ENCODE measurements at regions not wholly inside any gene's neighbourhood (a gene's known extent, or its start where the extent isn't known, plus 50 kb on each side); places are given as distances from the start of the nearest gene placed in this dataset.

GRCh38 chr15:81507831-81508230 is 133.8 kb upstream of the TMC3 start:
- DNase-seq = no peak

GRCh38 chr15:81506936-81507335 is 132.9 kb upstream of the TMC3 start:
- DNase-seq = no peak

- DNase-seq = no peak
Observed at GRCh38 chr15:81506071-81506470, 132.1 kb upstream of the TMC3 start.

GRCh38 chr15:81504170-81504905 is 130.3 kb upstream of the TMC3 start:
- DNase-seq = no peak

GRCh38 chr15:81502439-81502838 is 128.4 kb upstream of the TMC3 start:
- DNase-seq = no peak

GRCh38 chr15:81500081-81500480 is 126.1 kb upstream of the TMC3 start:
- DNase-seq = no peak

- DNase-seq = no peak
Observed at GRCh38 chr15:81498294-81498693, 124.3 kb upstream of the TMC3 start.

- DNase-seq = no peak
Observed at GRCh38 chr15:81497238-81497637, 123.2 kb upstream of the TMC3 start.

DNA sequence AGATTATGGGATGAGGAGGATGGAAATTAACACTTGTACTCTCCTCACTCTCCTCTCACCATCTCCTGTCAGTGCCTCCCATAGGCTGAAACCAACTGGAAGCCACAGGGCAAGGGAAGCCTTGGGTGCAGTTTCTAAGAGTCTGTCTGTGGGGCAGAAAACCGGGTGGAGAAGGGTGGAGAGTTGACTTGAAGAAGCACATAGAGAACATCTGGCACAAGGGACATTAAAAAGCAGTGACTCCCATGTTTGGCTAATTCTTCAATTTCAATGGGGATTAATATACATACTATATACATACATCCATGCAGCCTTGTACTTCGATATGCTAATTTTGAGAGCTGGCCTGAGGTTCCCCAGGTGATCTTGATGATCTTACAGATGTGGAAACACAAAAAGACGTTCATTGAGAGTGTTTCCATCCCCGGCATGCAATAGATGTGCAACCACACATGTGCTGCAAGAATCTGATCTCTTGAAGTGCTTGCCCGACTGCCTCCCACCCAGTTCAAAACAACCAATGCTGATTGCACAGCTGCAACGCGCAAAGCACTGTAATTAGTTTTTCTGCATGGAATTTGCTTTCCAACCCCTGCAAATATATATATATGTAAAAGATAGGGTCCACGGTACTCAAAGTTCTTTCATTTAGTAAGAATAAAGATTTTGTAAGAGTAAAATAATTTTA is 121.9 kb upstream of the TMC3 start:
- DNase-seq = no peak

- DNase-seq = no peak
Observed at GRCh38 chr15:81492969-81493645, 119.1 kb upstream of the TMC3 start.

DNA sequence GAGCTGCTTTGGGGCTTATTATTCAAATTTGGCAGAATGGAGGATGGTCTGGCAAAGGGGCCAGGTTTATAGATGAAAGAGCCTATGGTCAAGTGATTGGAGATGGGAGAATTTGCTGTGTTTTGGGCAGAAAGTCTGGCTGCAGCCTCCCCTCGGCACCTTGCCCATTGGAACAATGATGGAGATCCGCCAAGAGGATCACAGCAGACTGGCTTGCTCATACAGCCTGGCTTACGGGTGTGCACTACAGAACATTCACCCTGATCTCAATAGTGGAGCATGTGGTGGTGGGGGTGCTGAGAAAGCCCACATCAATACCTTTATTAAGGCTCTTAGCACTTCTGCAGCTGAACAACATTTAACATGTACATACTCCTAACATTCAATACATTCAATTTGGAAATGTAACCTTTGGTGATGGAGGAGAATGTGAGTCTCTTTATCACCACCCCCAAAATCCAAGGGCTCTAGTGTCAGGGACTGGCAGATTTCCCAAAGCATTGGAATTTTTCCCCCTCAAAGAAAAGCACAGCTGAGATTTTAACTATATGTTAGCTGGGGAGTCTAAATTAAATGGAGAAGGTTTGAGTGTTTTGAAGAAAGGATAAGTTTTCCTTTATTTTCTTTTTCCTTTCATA is 118.4 kb upstream of the TMC3 start:
- no peak for DNase-seq

DNA sequence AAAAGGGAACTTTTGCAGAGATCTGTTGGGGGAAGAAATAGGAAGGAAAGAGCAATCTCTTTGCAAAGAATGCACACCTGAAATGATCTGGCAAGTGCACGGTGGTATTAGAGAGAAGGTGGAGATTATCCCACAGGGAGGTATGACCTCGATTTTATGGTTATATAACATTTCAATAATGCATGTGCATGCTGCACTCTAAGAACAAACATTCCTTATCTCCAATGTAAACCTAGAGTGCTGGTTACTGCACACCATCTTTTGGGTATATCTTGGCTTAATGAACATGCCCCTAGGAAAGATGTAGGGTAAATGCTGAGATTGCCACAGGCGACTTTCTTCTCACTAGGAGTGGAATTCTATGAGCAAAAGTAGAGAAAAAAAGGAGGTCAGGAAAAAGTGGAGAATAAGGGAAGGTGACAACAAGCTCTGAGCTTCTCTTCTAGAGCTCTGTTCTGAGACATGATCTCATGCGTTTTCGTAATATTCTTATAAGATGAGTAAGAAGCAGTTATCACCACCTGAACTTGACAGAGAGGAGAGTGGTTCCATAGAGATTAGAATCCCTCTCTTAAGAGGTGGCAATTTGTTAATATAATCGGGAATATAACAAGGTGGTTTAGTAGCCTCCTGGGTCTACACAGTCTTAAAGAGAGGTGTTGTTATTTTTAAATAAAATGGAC is 117.5 kb upstream of the TMC3 start:
- no peak for DNase-seq

DNA sequence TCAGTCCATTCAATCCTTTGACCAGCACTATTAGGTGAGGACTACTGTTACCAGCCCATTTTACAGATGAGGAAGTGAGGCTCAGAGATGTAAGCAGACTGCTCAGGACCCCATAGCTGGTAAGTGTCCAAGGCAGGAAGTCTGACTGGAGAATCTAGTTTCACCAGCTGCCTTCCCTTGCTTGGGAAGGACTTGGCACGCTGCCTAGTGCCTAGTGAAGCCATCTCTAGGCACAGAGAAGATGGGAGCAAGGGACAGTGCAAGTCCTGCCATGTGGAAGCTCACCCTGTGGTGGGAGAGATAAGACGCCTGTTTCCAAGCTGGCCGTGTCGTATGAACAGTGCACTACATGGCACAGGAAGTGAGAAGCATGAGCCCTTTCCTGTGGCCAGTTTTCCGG is 111.8 kb upstream of the TMC3 start:
- no peak for DNase-seq

DNA sequence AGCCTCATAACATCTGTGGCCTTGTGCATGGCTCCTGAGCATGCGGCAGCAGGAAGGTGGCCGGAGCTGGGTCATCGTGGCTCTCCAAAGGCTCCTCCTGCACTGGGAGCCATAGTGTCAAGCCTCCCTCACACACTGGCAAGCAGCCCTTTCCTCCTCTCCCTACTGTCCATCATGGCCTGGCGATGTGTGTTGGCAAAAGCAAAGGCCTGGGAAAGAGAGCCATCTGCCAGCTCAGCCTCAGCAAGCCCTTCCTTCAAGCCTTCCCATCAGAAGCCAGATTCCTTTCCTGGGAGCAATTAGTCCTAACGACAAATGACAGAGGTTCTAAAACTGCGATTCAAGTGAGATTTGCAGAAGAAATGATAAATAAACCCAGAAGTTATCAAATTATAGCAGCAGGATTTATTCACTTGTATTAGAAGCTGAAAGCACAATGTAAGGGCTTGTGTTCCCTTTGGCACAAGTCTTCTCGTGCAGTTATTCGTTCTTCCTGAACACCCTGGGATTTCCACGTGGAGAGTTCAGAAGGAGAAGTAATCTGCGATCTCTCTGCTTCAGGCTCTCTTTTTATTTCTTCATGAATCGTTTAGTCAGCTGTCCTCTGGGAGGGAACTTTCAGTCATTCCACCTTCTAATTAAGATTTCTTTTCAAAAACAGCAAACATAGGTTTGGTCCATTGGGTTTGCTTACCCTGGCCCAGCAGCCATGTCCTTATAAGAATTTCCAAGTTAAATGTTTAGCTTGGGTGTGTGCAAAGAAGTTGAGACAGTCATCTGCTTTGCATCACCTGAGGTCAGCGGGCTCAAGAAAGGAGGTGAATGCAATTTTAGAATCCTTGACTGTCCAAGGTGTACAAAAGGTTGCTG is 110.3 kb upstream of the TMC3 start:
- no peak for DNase-seq

- DNase-seq = no peak
Observed at GRCh38 chr15:81483496-81483895, 109.5 kb upstream of the TMC3 start.

GRCh38 chr15:81481346-81481745 is 107.3 kb upstream of the TMC3 start:
- no peak for DNase-seq

DNA sequence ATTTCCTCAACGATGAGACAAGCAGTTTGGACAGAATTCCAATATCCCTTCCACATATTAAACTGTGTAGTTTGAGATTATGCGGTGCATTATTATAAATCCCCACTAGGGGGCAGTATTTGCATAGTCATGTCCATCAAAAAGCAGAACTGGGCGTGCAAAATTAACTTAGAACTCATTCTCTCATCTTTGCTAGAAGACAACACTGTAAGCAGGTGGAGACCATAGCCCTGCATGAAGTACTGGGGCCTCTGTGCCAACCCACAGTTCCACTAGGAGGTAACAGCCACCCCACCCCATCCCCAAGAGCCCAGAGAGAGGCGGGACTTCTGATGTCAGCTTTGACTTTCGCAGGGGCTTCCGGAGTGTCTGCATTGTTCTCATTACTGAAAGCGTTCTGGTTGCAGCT is 106.6 kb upstream of the TMC3 start:
- DNase-seq = peak; percentile 2

- no peak for DNase-seq
Observed at GRCh38 chr15:81478354-81478753, 104.3 kb upstream of the TMC3 start.

GRCh38 chr15:81475926-81476325 is 101.9 kb upstream of the TMC3 start:
- no peak for DNase-seq

DNA sequence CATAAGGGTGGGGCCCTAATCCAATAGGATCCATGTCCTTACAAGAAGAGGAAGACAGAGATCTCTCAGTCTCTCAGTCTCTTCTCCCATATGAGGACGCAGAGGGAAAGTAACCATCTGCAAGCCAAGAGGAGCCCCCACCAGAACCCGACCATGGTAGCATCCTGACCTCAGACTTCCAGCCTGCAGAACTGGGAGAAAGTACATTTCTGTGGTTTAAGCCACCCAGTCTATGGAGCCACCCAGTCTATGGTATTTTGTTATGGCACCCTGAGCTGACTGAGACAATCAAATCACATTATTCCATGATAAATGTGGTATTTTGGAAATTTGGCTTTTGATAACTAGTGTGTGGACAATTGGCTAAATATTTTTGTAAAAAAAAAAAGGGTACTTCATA is 101.5 kb upstream of the TMC3 start:
- no peak for DNase-seq

GRCh38 chr15:81473946-81474345 is 99.9 kb upstream of the TMC3 start:
- DNase-seq = no peak

DNA sequence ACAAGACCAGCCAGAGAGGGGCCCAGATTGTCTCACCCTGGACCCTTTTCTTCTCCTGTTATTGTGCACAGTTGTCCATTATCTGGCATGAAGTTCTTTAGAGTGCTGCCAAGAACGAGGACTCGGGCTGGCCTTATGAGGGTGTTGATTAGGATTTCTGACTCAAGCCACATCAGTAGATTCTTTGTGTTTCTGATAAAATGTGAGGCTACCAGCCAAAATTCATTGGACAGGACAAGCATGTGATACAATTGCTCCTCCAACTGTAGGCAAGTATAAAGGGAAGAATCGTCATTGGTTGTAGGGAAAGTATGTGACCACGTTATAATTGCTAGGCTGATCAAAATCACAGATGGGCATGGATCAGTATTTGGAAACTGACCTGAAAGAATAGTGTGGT is 99.2 kb upstream of the TMC3 start:
- DNase-seq = no peak
